ENCODE measurements at regions not wholly inside any gene's neighbourhood (a gene's known extent, or its start where the extent isn't known, plus 50 kb on each side); places are given as distances from the start of the nearest gene placed in this dataset.

- DNase-seq, result no peak
- no peaks in the 10 kb centered on the region for H3K27me3 ChIP-seq
- no peaks in the 10 kb centered on the region for H3K36me3 ChIP-seq (replicated peaks in 1 of 2)
- WGBS, 4 donors, result 48 to 63% (median 54%) methylated on average over 7 of the region's 7 CpGs
- intact Hi-C loops (cut with DNase I), result no loop called here
- no peaks in the 10 kb centered on the region for H3K9me3 ChIP-seq (replicated peaks in 1 of 3)
- TF ChIP-seq, protein P1, sequence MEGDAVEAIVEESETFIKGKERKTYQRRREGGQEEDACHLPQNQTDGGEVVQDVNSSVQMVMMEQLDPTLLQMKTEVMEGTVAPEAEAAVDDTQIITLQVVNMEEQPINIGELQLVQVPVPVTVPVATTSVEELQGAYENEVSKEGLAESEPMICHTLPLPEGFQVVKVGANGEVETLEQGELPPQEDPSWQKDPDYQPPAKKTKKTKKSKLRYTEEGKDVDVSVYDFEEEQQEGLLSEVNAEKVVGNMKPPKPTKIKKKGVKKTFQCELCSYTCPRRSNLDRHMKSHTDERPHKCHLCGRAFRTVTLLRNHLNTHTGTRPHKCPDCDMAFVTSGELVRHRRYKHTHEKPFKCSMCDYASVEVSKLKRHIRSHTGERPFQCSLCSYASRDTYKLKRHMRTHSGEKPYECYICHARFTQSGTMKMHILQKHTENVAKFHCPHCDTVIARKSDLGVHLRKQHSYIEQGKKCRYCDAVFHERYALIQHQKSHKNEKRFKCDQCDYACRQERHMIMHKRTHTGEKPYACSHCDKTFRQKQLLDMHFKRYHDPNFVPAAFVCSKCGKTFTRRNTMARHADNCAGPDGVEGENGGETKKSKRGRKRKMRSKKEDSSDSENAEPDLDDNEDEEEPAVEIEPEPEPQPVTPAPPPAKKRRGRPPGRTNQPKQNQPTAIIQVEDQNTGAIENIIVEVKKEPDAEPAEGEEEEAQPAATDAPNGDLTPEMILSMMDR (IDR thresholded peaks at IDR 0.05), result no peak
- no peak for TF ChIP-seq POLR2A (IDR thresholded peaks at IDR 0.05)
- H3K4me1 ChIP-seq (replicated peaks in 1 of 2), result no peaks in the 10 kb centered on the region
- no peak overlapping the region for H3K27ac ChIP-seq
- H3K4me3 ChIP-seq, result no peak overlapping the region
Observed at GRCh38 chr2:103139628-103140268, 377.9 kb downstream of the TMEM182 start.

DNA sequence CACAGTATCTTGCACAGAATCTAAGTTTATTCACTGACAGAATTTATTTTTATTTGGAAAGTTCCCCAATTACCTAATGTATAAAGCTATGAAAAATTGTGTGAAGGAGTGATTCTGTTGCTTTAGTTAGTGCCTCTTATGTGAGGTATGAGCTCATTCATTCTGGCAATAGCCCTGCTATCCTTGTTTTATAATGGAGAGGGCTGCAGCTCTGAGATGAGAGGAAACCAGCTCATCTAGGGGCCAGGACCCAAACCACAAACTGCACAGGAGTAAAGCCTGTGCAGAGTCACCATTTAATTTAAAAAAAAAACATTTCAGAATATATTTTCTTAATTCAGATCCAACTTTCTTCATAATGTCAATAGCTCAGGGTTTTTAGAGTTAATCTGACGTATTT is 383.0 kb downstream of the TMEM182 start:
- Histone ChIP-seq H3K27me3 (no peaks in the 10 kb centered on the region), H3K36me3 (replicated peaks in 1 of 2) (no peaks in the 10 kb centered on the region), H3K4me3 (no peak overlapping the region), H3K9me3 (replicated peaks in 1 of 3) (no peaks in the 10 kb centered on the region), H3K27ac (no peak overlapping the region), H3K4me1 (replicated peaks in 1 of 2) (no peaks in the 10 kb centered on the region)
- intact Hi-C loops (cut with DNase I), result no loop called here
- no peak for TF ChIP-seq POLR2A (IDR thresholded peaks at IDR 0.05)
- TF ChIP-seq, protein P1 (IDR thresholded peaks at IDR 0.05), result no peak
- WGBS, 4 donors, result 0 to 79% (median 38%) methylated on average over 1 of the region's 1 CpG
- DNase-seq, result no peak

DNA sequence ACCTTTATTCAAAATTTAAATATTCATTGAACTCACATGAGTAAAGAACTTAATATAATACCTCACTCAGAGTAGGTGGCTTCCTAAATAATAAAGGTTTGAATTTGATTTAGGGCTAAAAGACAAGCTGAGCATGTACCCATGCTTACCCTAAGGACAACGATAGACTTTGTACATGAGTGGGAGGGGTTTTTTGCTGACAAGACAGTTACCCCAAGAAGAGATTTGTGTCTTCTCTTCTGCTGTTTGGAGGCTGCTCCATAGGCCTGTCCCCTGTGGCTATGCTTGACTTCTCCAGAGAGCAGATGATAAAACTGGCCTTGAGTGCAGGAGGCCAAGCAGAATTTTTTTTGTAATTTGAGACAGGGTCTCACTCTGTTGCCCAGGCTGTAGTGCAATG is 383.9 kb downstream of the TMEM182 start:
- Histone ChIP-seq H3K27me3 (no peaks in the 10 kb centered on the region), H3K36me3 (replicated peaks in 1 of 2) (no peaks in the 10 kb centered on the region), H3K4me1 (replicated peaks in 1 of 2) (no peaks in the 10 kb centered on the region), H3K4me3 (no peak overlapping the region), H3K27ac (no peak overlapping the region), H3K9me3 (replicated peaks in 1 of 3) (no peaks in the 10 kb centered on the region)
- TF ChIP-seq, protein P1 (IDR thresholded peaks at IDR 0.05), result no peak
- no peak for TF ChIP-seq POLR2A (IDR thresholded peaks at IDR 0.05)
- intact Hi-C loops (cut with DNase I), result no loop called here
- no peak for DNase-seq
- WGBS, 4 donors, result 61 to 74% (median 64%) methylated on average over 1 of the region's 1 CpG

DNA sequence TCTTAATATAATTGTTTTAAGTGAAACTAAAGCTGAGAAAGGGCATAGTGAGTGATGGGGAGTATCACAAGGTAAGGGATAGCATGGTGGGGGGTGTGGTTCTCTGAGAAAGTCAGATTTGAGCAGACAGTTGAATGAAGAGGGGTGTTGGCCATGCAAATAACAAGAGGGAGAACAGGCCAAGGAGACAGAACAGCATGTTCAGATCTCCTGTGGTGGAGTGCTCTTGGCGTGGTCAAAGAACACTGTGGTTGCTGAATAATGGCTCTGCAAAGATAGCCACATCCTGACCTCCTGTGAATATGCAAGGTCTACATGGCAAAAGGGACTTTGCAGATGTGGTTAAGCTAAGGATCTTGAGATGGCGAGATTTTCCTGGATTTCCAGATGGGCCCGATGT is 389.2 kb downstream of the TMEM182 start:
- intact Hi-C loops (cut with DNase I), result no loop called here
- no peak for DNase-seq
- Histone ChIP-seq H3K27ac (no peak overlapping the region), H3K27me3 (no peaks in the 10 kb centered on the region), H3K4me3 (no peak overlapping the region), H3K9me3 (replicated peaks in 1 of 3) (no peaks in the 10 kb centered on the region), H3K4me1 (replicated peaks in 1 of 2) (no peaks in the 10 kb centered on the region), H3K36me3 (replicated peaks in 1 of 2) (no peaks in the 10 kb centered on the region)
- TF ChIP-seq POLR2A (IDR thresholded peaks at IDR 0.05), result no peak
- TF ChIP-seq, protein P1 (IDR thresholded peaks at IDR 0.05), result no peak
- 83 to 88% (median 85%) methylated on average over 3 of the region's 3 CpGs for WGBS, 4 donors

Data from adrenal gland (tissue), 9 donors.